HL-60 (cell line): ENCODE measurements at regions not wholly inside any gene's neighbourhood (a gene's known extent, or its start where the extent isn't known, plus 50 kb on each side); places are given as distances from the start of the nearest gene placed in this dataset.

ENCODE experiments used
- POLR2AphosphoS5 ChIP-seq: IDR thresholded peaks from 2 replicates; pipeline ENCODE4 v1.6.1; 2012; ENCODE audit warnings: low read depth
- TF ChIP-seq, protein P1 (sequence below): IDR thresholded peaks from 2 replicates; pipeline ENCODE4 v1.6.1; 2012; ENCODE audit warnings: low read depth; ENCODE audit not compliant: insufficient replicate concordance

- TF ChIP-seq, protein P1, sequence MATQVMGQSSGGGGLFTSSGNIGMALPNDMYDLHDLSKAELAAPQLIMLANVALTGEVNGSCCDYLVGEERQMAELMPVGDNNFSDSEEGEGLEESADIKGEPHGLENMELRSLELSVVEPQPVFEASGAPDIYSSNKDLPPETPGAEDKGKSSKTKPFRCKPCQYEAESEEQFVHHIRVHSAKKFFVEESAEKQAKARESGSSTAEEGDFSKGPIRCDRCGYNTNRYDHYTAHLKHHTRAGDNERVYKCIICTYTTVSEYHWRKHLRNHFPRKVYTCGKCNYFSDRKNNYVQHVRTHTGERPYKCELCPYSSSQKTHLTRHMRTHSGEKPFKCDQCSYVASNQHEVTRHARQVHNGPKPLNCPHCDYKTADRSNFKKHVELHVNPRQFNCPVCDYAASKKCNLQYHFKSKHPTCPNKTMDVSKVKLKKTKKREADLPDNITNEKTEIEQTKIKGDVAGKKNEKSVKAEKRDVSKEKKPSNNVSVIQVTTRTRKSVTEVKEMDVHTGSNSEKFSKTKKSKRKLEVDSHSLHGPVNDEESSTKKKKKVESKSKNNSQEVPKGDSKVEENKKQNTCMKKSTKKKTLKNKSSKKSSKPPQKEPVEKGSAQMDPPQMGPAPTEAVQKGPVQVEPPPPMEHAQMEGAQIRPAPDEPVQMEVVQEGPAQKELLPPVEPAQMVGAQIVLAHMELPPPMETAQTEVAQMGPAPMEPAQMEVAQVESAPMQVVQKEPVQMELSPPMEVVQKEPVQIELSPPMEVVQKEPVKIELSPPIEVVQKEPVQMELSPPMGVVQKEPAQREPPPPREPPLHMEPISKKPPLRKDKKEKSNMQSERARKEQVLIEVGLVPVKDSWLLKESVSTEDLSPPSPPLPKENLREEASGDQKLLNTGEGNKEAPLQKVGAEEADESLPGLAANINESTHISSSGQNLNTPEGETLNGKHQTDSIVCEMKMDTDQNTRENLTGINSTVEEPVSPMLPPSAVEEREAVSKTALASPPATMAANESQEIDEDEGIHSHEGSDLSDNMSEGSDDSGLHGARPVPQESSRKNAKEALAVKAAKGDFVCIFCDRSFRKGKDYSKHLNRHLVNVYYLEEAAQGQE: no peak
- TF ChIP-seq POLR2AphosphoS5: no peak
Observed at GRCh38 chr3:55362210-55362960, 124.7 kb downstream of the WNT5A start.
